Vagina (tissue), 2 donors: ENCODE measurements at regions not wholly inside any gene's neighbourhood (a gene's known extent, or its start where the extent isn't known, plus 50 kb on each side); places are given as distances from the start of the nearest gene placed in this dataset.

Source experiments
- DNase-seq, 2 donors: peaks; one replicate each; pipeline ENCODE4 v3.0.0-alpha.2; 2017; ENCODE audit errors: extremely low spot score in 2 of 2
- H3K27ac ChIP-seq: fragments of 200-600 bp; sonication (generic); one replicate; pipeline ENCODE4 v1.5.1; 2019
- H3K27me3 ChIP-seq: fragments of 200-600 bp; sonication (generic); one replicate; pipeline ENCODE4 v1.5.1; 2019
- H3K36me3 ChIP-seq, 2 donors: fragments of 200-600 bp; sonication (generic); one replicate each; pipeline ENCODE4 v1.5.1; 2017 to 2019
- H3K4me1 ChIP-seq: fragments of 200-600 bp; sonication (generic); one replicate; pipeline ENCODE4 v1.5.1; 2019
- H3K4me3 ChIP-seq, 2 donors: fragments of 200-600 bp; sonication (generic); 1 replicate in 1 of 2; 2 replicates in 1 of 2; pipeline ENCODE4 v1.5.1; 2016 to 2019
- H3K9me3 ChIP-seq: fragments of 200-600 bp; sonication (generic); one replicate; pipeline ENCODE4 v1.5.1; 2019
- POLR2A ChIP-seq, 2 donors: fragments of 450-650 bp; IDR thresholded peaks; one replicate each; pipeline ENCODE4 v1.6.1; 2017; ENCODE audit warnings: antibody characterized with exemption in 2 of 2, mild to moderate bottlenecking in 2 of 2, moderate library complexity in 2 of 2
- POLR2AphosphoS5 ChIP-seq, 2 donors: sonication (generic); formaldehyde crosslinking; IDR thresholded peaks; one replicate each; pipeline ENCODE4 v1.9.0; 2017; ENCODE audit warnings: antibody characterized with exemption in 2 of 2, mild to moderate bottlenecking in 2 of 2, low read depth in 1 of 2; ENCODE audit not compliant: insufficient read depth in 1 of 2
- intact Hi-C: fragments of 100-400 bp; cut with DNase I; formaldehyde crosslinking; loops from one replicate; pipeline ENCODE4 v1.15.1; 2023
- TF ChIP-seq, protein P1 (sequence below), 3 experiments: fragments of 450-650 bp in 2 of 3; fragments of 200-600 bp in 1 of 3; sonication (generic) in 1 of 3; IDR thresholded peaks; one replicate each; pipeline ENCODE4 v1.5.1; 2017 to 2019; ENCODE audit warnings: antibody characterized with exemption in 3 of 3, mild to moderate bottlenecking in 2 of 3, moderate library complexity in 2 of 3

DNA sequence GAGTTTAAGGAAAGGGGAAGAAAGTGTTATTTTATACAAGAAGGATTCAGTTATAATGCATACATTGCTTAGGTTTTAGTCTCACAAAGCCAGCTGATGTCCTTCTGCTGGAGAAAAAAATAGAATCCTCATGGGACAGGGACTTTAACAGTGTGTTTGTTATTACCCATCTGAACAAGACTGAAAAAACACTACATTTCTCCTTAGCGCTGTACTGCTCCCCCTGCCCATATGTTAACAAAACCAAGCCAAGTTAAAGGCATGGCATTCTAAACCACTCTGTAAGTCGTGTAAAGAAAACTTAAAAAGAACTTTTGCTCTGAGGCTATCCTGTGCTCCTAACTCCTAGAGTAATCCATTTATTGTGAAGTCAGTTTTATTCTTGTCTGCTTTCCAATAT lies 102.6 kb upstream of the NYAP2 start:
- TF ChIP-seq POLR2A (IDR thresholded peaks at IDR 0.05) (no peak), POLR2AphosphoS5 (IDR thresholded peaks at IDR 0.05; ENCODE audit: insufficient read depth in 1 of 2, low read depth in 1 of 2) (no peak)
- TF ChIP-seq, protein P1, sequence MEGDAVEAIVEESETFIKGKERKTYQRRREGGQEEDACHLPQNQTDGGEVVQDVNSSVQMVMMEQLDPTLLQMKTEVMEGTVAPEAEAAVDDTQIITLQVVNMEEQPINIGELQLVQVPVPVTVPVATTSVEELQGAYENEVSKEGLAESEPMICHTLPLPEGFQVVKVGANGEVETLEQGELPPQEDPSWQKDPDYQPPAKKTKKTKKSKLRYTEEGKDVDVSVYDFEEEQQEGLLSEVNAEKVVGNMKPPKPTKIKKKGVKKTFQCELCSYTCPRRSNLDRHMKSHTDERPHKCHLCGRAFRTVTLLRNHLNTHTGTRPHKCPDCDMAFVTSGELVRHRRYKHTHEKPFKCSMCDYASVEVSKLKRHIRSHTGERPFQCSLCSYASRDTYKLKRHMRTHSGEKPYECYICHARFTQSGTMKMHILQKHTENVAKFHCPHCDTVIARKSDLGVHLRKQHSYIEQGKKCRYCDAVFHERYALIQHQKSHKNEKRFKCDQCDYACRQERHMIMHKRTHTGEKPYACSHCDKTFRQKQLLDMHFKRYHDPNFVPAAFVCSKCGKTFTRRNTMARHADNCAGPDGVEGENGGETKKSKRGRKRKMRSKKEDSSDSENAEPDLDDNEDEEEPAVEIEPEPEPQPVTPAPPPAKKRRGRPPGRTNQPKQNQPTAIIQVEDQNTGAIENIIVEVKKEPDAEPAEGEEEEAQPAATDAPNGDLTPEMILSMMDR (IDR thresholded peaks at IDR 0.05) = no peak
- intact Hi-C loops = no loop called here
- no peaks in the 10 kb centered on the region for H3K36me3 ChIP-seq
- H3K9me3 ChIP-seq = no peaks in the 10 kb centered on the region
- H3K4me1 ChIP-seq = no peaks in the 10 kb centered on the region
- DNase-seq = no peak
- no peak overlapping the region for H3K4me3 ChIP-seq
- H3K27me3 ChIP-seq = no peaks in the 10 kb centered on the region
- no peak overlapping the region for H3K27ac ChIP-seq

DNA sequence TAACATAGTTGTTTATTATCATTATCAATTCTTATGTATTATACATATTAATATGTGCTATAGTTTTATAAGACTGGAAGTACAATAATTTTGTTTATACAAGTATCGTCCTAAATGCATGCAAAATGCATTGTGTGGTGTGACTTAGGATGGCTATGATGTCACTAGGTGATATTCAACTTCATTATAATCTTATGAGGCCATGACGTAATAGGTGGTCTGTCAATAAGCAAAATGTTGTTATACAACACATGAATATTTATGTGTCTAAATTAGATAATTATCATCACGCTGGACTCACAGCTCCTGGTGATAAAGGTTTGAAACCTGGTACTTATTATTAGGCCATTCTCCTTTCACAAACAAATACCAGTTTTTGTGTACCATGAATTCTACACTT lies 104.4 kb upstream of the NYAP2 start:
- H3K9me3 ChIP-seq = no peaks in the 10 kb centered on the region
- H3K36me3 ChIP-seq = no peaks in the 10 kb centered on the region
- no peaks in the 10 kb centered on the region for H3K4me1 ChIP-seq
- no peak for DNase-seq
- no peak for TF ChIP-seq POLR2A (IDR thresholded peaks at IDR 0.05)
- TF ChIP-seq, protein P1 (IDR thresholded peaks at IDR 0.05) = no peak
- no peak for TF ChIP-seq POLR2AphosphoS5 (IDR thresholded peaks at IDR 0.05; ENCODE audit: insufficient read depth in 1 of 2, low read depth in 1 of 2)
- H3K27me3 ChIP-seq = no peaks in the 10 kb centered on the region
- no peak overlapping the region for H3K4me3 ChIP-seq
- intact Hi-C loops = no loop called here
- no peak overlapping the region for H3K27ac ChIP-seq

DNA sequence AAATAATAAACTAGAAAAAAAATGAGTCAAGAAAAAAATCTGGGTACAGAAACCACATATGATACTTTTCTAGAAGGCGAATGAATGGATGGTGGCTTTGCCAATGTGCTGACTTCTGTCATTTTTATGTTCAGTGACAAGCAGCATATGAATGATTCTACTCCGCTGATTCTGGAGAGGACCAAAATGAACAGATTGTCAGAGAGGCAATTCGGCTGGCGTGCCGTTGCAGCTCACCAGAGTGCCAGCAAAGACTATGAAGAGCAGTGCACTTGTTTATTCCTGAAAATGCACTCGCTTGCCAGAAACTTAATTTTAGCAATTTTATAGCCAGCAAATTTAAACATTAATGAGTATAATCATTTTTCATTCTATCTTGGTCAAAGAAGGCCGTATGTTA lies 105.9 kb upstream of the NYAP2 start:
- no peak overlapping the region for H3K27ac ChIP-seq
- H3K4me1 ChIP-seq = no peaks in the 10 kb centered on the region
- no peak overlapping the region for H3K4me3 ChIP-seq
- no peak for TF ChIP-seq POLR2AphosphoS5 (IDR thresholded peaks at IDR 0.05; ENCODE audit: insufficient read depth in 1 of 2, low read depth in 1 of 2)
- H3K9me3 ChIP-seq = no peaks in the 10 kb centered on the region
- intact Hi-C loops = no loop called here
- H3K36me3 ChIP-seq = no peaks in the 10 kb centered on the region
- H3K27me3 ChIP-seq = no peaks in the 10 kb centered on the region
- DNase-seq = no peak

DNA sequence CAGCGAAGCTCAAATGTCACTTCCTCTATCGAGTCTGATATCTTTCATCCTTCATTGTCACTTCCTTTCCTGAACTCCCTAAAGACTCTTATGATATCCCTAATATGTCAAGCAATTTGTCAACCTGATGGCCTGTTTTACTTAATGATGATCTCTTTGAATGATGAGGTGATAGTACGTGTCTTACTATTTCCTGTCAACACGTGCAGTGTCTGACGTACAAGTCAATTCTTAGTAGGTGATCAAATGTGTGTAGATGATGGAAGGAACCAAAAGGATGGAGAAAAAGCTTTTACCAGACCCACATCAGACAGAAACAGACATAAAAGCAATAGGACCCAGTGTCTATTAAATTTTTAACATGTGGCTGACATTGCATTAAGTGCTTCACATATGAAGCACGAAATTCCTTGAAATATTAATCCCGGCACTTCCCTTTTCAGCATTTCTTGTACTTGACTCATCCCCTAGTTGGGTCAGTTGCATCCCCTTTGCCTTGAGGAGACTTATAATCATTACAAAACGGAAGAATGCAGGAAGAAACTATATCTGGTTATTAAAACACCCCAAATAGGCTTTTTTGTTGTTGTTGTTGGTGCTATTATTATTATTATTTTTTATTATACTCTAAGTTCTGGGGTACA lies 108.6 kb upstream of the NYAP2 start:
- H3K27ac ChIP-seq = no peak overlapping the region
- intact Hi-C loops = no loop called here
- no peaks in the 10 kb centered on the region for H3K36me3 ChIP-seq
- H3K27me3 ChIP-seq = no peaks in the 10 kb centered on the region
- H3K9me3 ChIP-seq = no peaks in the 10 kb centered on the region
- TF ChIP-seq POLR2AphosphoS5 (IDR thresholded peaks at IDR 0.05; ENCODE audit: insufficient read depth in 1 of 2, low read depth in 1 of 2) (no peak), POLR2A (IDR thresholded peaks at IDR 0.05) (no peak)
- TF ChIP-seq, protein P1 (IDR thresholded peaks at IDR 0.05) = no peak
- H3K4me3 ChIP-seq = no peak overlapping the region
- no peak for DNase-seq
- no peaks in the 10 kb centered on the region for H3K4me1 ChIP-seq

DNA sequence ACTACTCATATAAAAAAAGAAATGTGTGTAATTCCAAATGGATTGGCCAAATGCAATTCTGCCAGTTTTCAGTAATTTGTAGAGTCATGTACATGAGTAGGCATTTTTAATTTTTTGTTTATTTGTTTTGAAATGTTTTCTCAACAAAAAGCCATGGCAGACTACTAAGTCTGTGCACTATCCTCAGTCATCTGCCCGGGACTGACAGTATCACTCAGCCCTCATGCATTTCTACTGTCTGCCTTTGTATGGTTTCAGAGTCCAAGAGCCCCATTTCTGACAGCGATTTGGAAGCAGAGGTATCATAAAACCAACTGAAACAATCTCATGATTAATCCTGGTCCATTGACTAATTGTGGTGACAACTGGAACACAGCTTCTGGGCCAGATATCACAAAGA lies 109.9 kb upstream of the NYAP2 start:
- no peaks in the 10 kb centered on the region for H3K9me3 ChIP-seq
- H3K27ac ChIP-seq = no peak overlapping the region
- intact Hi-C loops = no loop called here
- no peaks in the 10 kb centered on the region for H3K4me1 ChIP-seq
- no peak for DNase-seq
- H3K27me3 ChIP-seq = no peaks in the 10 kb centered on the region
- H3K36me3 ChIP-seq = no peaks in the 10 kb centered on the region
- H3K4me3 ChIP-seq = no peak overlapping the region
- TF ChIP-seq POLR2A (IDR thresholded peaks at IDR 0.05) = no peak
- TF ChIP-seq, protein P1 (IDR thresholded peaks at IDR 0.05) = no peak
- no peak for TF ChIP-seq POLR2AphosphoS5 (IDR thresholded peaks at IDR 0.05; ENCODE audit: insufficient read depth in 1 of 2, low read depth in 1 of 2)
